NCI-H2196 treated with DMSO at 0.1 percent for 48 hours (cell line): ENCODE measurements at regions not wholly inside any gene's neighbourhood (a gene's known extent, or its start where the extent isn't known, plus 50 kb on each side); places are given as distances from the start of the nearest gene placed in this dataset.
"Not testable (repeated sequence)": the region's sequence is repeated elsewhere in the genome, so short reads cannot be mapped to it uniquely, and the experiment has no call there.

Experiments
- DNase-seq: peaks from one replicate; lab custom pipeline; 2025; ENCODE audit not compliant: unreplicated experiment; lab: John Stamatoyannopoulos, UW

DNA sequence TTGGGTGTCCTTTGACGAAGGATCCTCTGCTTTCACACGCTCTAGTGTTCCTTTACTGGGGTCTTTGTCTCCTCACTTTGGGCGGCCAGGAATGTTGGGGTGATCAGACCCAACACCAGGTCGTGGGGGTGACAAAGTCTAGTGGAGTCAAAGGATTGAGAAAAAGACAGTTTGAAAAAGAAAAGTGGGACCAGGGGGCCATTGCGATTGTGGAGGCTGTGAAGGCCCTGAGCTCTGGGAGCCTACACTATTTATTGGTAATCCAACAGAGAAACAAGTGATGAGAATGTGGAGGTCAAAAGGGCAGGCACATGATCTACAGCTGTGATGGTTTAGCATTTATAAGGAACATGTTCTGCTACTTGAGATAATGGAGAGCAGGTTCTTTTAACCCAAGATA is 287.1 kb upstream of the MTPN start:
- DNase-seq = not testable (repeated sequence)

DNA sequence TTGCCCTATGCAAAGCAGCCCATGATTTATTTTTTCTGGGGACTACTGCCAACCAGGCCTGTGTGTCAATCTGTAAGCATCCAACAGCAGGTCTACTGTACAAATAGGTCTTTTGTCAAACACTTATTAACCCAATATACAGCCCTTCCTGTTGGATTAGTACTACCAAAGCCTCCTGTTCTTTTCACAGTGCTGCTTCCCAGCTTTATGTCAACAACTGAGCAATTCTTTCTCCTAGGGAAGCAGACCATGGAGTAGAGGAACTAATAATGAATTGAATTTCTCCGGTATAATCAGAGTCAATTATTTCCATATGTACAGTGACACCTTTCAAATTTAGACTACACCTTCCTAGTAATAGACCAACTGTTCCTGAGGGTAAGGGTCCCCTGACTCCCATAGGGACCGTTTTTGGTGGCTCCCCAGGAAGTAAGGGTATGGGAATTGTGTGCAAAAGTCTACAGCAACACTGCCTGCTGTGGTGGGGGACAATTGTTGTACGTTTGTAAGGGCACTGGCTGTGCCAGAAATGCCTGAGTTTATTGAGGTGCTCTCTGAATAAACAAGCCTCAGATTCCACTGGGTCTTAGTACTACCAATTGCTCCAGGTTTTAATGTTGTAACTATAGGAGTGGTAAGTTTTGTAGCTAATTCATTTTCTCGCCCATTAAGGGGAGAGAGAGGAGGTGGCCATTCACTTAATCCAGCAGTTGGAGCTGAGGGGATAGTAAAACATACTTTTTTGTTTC is 286.1 kb upstream of the MTPN start:
- DNase-seq = not testable (repeated sequence)

- DNase-seq = not testable (repeated sequence)
Observed at GRCh38 chr7:136260591-136260990, 283.4 kb upstream of the MTPN start.

- DNase-seq = no peak
Observed at GRCh38 chr7:136259074-136259473, 281.9 kb upstream of the MTPN start.

GRCh38 chr7:136256491-136256890 is 279.3 kb upstream of the MTPN start:
- DNase-seq = no peak

DNA sequence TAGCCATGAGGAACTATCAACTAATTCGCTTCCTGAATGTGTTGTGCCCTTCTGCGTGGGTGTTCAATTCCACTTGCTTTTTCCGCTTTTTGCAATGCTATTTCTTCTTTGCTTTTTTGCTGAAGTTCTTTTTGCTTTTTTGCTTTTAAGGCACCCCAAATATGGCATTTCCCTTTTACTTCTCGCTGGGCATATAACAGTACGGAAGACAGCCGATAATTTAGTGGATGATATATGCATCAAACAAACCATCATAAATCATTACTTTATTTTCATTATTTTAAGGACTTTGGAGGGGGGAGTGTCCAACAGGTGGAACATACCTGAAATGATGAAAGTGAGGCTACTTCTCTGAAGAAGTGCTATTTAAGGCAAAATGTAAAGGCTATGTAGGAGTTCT is 277.0 kb upstream of the MTPN start:
- DNase-seq = no peak

GRCh38 chr7:136251826-136252225 is 274.7 kb upstream of the MTPN start:
- no peak for DNase-seq

DNA sequence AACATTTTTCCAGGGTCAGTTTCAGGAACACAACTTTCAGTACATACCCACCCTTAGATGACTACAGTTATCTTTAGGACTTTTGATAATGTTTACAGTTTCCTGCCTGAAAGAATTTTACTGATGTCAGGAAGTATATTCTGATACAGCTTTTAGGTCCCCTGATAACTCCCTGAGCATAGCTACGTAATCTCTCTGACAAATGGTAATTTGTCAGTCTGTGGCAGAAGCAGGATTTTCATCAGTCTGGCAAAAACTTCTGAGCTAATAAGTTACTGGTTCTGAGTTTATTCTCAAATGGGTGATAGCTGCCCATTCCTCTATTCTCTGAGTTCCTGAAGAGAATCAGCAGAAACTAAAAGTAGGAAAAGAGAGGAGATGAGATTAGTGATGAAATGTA is 270.1 kb upstream of the MTPN start:
- DNase-seq = no peak

- DNase-seq = no peak
Observed at GRCh38 chr7:136245327-136246004, 268.3 kb upstream of the MTPN start.

- DNase-seq = no peak
Observed at GRCh38 chr7:136234040-136234439, 256.9 kb upstream of the MTPN start.

DNA sequence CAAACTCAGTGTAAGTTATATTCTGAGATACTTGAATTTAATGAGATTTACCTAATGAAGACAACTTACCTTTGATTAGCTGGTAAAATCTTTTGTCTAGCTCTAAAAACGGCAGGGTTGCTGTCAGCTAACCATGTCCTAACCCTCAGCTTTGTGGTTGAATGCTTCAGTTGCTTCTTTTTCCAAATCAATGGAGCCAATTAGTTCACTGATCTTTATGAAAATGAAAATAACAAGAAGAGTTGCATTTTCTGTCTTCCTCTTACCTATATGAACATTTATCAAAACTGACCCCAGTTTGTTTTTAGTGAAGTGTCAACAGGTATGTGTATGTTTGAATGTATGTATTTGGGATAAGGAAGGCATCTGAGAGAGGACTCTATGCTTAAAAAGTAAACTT is 253.1 kb upstream of the MTPN start:
- DNase-seq = no peak

- no peak for DNase-seq
Observed at GRCh38 chr7:136229790-136230189, 252.6 kb upstream of the MTPN start.

GRCh38 chr7:136228171-136228570 is 251.0 kb upstream of the MTPN start:
- DNase-seq = no peak

DNA sequence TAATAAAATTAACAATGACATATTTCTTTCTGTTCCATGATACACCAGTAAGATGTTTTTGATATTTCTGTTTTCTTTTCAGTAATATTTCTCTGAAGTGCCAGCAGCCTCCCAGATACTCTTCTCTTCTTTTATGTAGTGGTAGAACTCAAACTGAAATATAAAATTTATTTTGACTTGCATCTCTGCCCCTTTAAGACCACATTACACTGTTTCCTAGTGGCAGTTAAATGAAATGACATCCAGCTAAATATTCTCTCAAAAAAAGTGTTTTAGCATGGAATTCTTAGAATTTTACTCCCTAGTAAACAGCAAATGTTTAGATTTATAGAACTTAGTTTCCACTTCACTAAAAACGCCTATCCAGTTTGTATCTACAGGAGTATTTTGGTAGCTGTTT is 237.2 kb upstream of the MTPN start:
- no peak for DNase-seq

DNA sequence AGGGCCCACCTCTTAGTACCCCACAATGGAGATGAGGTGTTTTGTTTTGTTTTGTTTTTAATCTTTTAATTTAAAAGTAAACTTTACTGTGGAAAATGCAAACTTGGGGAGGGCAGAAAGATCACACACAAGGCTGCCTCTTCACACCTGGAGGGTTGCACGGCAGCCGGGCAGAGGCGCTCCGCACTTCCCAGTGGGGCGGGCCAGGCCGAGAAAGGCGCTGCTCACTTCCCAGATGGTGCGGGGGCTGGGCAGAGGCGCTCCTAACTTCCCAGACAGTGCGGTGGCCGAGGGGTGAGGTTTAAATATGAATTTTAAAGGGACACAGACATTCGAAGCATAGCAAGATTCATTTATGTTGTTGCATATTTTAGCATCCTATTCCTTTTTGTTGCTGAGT is 235.9 kb upstream of the MTPN start:
- no peak for DNase-seq

DNA sequence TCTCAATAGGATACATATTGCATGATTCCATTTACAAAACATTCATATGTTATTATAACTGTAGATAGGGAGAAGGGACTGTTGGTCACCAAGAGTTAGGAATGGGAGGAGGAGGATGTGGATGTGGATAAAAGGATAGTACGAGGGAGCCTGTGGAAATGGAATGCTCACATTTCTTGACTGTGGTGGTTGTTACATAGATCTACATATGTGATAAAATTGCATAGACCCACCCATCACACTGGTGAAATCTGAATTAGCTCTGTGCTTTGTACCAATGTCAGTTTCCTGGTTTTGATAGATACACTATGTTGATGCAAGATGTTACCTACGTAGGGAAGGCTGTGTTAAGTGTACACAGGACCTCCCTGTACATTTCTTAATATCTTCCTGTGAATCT is 233.5 kb upstream of the MTPN start:
- no peak for DNase-seq

DNA sequence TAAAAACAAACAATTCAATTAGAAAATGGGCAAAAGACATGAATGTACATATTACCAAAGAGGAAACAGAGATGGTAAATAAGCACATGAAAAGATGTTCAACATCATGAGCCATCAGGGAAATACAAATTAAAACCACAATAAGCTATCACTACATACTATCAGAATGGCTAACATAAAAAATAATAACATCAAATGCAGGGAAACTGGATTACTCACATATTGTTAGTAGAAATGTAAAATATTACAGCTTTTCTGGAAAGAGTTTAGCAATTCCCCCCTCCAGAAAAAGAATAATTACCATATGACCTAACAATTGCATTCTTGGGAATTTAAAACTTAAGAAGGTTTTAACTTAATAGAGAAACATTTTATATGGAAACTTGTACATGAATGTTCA is 232.9 kb upstream of the MTPN start:
- DNase-seq = no peak

DNA sequence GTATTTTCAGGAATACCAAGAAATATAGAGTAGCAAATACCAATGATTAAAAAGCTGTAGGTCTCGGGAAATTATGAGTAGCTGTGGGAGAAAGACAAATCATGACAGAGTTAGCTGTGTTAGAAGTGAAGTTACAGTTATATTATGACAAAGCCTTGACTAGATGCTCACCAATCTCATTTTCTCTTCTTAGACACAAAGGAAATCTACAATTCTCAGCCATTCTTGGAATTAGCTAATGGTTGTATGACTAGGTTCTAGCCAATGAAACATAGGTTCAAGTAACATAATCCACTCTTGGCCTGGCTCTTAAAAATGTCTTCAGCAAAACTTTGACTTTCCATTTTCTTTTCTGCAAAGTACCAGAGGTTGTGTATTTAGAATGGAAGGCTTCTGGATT is 228.8 kb upstream of the MTPN start:
- no peak for DNase-seq

DNA sequence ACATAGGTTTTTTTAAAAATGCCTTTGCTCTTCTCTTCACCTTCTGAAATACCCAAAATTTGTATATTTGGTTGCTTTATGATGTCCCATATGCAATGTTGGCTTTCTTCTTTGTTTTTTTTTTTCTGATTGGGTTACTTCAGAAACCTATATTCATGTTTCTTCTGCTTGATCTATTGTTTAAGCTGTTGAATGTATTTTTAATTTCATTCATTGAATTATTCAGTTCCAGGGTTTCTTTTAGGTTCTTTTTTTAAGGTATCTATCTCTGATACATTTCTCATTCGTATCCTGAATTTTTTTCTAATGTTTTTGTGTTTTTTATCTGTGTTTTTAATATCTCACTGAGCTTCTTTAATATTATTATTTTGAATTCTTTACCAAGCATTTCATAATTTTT is 221.0 kb upstream of the MTPN start:
- no peak for DNase-seq

DNA sequence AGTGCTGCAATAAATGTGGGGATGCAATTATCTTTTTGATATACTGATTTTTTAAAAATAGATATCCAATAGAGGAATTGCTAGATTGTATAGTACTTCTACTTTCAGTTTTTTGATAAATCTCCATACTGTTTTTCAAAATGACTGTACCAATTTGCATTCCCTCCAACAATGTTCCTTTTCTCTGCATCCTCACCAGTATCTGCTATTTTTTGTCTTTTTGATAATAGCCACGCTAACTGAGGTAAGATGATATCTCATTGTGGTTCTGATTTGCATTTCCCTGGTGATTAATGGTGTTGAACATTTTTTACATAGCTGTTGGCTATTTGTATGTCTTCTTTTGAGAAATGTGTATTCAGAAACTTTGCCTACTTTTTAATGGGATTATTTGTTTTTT is 217.7 kb upstream of the MTPN start:
- DNase-seq = no peak

- DNase-seq = no peak
Observed at GRCh38 chr7:136193940-136194339, 216.8 kb upstream of the MTPN start.

- DNase-seq = no peak
Observed at GRCh38 chr7:136189506-136189998, 212.4 kb upstream of the MTPN start.

DNA sequence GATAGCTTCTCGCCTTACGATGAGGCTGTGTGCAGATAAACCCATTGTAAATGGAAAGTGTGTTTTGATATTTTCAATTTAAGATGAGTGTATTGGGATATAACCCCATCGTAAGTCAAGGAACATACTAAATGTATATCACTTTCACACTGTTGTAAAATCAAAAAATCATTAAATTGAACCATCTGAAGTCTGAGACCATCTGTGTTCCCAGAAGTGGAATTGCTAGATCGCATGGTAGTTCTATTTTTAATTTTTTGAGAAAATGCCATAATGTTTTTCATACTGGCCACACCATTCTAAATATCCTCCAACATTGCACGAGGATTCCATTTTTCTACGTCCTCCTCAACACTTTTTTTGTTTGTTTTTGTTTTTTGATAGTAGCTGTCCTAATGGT is 209.1 kb upstream of the MTPN start:
- DNase-seq = no peak
